Dedifferentiated amniotic fluid mesenchymal stem cell (primary cell): ENCODE measurements at regions not wholly inside any gene's neighbourhood (a gene's known extent, or its start where the extent isn't known, plus 50 kb on each side); places are given as distances from the start of the nearest gene placed in this dataset.

Experiments used
- DNase-seq: peaks from one replicate; pipeline ENCODE4 v3.0.0-alpha.2; 2016; ENCODE audit errors: extremely low spot score

DNA sequence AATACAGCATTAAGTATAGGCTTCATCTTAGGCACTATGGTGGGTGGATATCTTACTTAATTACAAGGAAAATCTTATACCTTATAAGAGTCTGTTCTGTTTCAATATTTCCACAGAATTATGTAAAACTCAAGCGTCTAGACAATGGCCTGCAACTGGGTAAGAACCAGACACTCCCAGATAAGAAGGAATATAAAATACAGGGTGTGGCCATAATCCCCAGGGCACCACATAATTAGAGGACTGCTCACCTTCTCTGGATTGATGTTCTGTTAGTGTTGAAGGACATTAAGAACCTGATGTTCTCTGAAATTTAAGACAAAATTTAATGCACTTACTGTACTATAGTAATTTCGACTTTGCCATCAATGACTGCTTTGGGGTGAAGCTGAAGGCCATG lies 198.2 kb upstream of the ARSJ start:
- no peak for DNase-seq

DNA sequence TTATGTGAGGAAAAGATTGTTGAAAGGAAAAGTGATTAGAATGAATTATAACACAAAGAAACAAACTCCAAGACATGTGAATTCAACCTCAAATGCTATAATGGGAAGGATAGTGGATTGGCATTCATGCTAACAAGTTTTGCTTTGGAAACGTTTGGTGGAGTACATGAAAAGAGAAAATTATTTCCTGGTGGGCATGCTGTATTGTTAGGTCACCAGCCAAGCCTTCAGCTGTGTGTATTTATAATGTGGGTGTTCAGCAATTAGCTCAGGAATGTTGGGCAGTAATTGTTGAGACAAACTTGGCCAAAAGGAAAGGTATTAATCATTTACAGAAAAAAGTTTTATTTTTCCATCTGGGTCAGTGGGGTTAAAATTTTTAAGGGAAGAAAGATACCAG lies 198.9 kb upstream of the ARSJ start:
- no peak for DNase-seq

DNA sequence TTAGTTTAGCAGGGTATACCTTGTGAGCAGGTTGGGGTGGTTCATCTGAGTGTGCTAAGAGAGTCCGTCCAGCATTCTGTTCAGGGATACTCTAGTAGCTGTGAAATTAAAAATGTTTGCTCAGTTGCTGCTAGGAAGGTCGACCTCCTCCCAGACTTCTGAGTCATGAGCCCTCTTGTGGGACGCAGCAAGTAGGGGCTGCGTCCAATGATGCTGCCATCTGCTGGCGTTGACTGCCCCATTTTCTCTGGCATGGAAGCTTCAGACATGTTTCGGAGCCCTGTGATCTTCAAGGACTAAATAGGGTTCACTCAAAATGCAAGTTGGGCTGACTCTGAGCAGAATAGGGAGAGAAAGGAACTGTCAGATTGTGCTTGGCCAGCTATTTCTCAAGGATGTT lies 201.0 kb upstream of the ARSJ start:
- peak; percentile 75 for DNase-seq

DNA sequence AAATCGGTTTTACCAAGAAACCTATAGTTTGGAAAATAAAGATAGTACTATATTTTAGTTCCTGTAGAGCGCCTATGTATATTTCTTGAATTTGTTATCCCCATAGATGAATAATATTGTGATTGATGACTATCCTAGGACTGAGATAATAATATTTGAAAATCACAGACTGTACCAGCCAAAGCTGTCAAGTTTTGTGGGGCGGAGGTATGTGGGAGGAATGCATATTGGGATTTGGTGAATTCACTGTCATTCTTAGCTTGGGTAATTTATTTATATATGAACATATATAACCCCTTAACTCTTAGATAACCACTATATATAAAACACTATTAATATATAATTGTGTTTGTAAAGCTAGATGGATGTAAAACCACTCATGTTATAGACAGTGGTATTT lies 205.5 kb upstream of the ARSJ start:
- DNase-seq = no peak

DNA sequence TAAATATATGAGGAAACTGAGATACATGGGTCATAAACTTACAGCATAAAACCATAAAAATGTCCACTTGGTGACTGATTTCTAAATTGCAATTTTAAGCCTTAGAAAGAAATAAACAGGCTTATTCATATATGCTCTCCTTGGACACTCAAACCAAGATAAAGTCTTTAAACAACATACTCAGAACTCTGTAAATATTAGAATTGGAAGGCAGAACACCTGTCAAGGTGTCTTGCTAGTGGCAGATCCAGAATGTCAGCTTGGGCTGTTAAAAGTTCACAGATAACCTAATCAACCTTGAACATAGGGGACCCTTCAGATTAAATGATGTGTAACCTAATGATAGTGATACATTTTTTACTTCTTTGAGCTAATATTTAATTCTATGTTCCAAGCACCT lies 208.1 kb upstream of the ARSJ start:
- DNase-seq = no peak

DNA sequence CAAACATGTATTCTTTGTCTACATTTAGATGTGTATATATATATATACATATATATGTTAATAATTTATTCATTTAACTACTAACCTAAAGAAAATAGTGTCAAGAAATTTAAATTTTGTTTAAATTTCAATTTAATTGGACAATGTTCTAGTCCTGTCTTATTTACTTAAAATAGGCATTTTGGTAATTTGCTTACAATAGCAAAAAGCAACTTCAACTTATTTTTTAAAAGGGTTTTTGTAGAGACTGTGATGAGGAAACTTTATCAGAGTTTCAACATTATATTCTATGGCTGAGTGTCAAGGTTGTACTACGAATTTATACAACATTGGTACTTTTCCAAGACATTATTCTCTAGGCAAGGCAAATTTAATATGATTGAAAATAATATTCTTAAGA lies 212.0 kb upstream of the ARSJ start:
- no peak for DNase-seq

DNA sequence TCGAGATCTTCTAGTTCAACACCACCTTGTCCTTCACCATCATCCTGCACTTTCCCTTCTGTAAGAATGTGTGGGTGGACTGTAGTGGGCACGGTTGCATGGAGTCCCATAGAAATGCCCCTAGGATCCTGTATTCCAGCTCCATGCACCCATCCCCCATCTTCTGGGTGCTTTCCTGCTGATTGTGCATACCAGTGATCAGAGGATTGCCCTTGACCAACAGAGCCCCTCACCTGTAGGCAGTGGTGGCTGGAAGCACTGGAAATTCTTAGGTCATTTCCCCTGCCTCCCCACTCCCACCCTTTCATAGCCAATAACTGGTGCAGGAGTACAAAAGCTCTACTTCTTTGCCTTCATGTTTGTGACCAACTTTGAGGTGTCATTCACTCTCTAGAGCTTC lies 213.4 kb upstream of the ARSJ start:
- no peak for DNase-seq

DNA sequence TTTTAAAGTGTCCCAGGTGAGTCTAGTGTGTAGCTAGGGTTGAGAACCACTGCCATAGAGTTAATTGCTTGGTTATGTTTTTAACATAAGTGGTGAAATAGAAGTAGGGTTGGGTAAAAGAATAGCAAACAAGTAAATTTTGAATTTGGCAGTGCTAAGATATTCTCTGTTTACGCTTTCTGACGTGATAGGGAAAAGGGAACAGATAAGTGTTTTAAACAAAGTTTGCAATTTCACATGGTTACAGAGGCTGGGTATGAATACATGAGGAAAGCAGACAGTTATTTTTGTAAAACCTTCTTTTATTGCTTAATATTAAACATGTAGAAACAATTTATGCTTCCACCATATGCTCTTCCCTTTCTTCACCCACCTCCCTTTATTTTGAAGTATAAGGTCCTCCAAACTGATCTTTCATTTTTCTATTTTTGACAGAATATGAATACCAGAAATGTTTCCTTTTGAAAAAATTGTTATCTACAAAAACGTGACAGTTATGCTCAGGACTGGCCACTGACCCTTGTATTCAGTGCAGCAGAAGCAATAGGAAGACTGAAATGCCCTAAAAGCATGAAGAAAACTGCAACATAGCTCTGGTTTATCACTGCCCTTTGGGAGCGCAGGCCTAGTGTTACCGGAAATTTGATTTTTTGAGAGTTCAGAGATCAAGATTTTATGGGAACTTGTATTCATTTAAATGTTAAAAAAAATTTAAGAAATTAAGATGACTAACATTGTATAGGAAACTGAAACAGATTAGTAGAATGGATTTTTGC lies 214.4 kb upstream of the ARSJ start:
- no peak for DNase-seq

DNA sequence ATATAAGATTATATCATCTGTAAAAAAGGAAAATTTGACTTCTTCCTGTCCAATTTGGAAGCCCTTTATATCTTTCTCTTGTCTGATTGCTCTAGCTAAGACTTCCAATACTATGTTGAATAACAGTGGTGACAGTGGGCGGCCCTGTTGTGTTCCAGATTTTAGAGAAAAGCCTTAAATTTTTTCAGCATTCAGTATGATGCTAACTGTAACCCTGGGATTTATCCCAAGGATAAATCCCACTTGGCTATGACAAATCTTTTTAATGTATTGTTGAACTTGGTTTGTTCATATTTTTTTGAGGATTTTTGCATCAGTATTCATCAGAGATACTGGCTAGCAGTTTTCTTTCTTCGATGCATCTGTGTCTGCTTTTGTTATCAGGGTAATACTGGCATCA lies 217.2 kb upstream of the ARSJ start:
- no peak for DNase-seq

DNA sequence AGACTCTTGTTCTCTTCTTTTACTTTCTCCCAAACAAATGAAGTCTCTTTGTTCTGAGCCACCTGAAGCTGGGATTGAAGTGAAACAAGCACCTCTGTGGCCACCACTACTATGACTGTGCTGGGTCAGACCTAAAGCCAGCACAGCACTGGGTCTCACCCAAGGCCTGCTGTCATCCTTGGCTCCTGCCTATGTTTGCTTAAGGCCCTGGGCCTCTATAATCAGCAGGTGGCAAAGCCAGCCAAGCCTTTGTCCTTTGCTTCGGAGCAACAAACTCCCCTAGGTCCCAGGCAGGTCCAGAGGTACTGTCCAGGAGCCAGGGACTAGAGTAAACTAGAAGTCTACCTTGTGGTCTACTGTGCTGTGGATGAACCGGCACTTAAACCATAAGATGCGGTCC lies 220.6 kb upstream of the ARSJ start:
- no peak for DNase-seq

DNA sequence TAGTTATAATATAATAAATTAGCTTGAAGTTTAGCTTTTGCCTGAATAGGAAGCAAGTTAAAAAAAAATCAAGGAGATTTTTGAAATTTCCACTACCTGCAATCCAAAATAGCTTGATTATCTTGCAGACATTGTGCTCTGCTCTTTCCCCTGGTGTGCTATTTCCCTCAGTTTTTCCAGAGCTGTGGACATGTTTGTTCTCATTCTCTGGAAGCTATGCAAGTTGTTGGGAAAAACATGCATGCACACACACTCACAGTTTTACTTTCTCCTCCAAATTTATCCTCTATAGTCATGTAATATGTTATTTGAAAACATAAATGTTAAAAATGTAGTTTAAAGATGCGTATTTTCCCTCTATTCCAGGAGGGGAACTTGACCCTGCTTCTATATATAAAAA lies 225.8 kb upstream of the ARSJ start:
- DNase-seq = no peak

DNA sequence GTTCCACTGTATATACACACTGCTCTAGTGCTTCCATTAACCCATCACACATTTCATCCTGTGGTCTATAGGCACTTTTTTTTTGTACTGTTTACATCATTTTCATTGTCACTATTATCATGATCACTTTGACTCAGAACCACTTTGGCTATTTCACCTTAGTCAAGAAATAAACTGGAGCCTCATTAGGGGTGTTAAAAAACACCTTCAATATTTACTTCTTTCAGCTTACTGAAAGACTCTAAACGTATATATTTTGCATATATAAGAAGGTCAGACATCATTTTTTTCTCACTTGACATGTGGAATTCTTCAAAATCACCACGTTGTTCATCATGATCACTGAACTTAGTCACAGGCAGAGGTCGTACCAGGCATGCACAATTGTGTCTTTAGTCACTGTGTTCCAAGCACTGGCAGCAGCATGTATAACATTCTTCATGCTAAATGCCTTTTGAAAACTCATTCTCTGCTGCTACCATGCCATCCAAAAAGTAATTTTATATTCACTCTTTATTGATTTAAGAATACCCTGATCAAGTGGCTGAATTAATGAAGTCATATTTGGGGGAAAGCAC lies 229.2 kb upstream of the ARSJ start:
- DNase-seq = peak; percentile 52

DNA sequence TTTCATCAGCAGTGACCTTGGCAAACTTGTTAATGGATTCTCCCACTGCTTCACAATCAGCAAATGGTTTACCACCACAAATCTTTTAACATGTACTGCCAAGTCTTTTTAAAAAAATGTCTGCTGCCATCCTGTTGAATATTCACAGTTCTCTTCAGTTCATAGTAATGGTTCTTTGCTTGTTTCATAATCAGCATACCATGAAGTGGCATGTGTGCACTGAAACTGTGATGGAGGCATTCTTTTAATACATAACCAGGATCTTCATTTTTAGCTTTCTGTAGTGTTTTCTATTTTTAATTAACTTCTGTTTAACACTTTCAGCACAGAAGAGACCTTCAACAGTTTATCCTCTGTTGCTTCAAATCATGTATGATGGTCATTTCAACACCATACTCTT lies 230.1 kb upstream of the ARSJ start:
- DNase-seq = no peak

DNA sequence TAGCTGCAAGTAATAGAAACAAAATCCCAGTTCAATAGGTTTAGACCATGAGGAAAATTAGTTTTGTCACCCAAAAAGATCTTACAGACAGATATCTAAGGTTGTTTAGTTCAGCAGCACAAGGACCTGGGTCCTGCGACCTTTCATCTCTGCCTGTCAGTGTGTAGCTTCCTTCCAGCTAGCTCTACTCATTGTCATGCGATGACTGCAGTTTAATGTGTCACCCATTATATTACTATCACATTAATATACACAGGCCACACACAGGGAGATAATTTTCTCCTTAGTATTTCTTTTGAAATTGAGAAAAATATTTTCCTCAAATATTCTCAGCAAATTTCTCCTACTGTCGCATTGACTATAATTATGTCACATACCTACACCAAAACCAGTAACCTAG lies 232.1 kb upstream of the ARSJ start:
- DNase-seq = no peak

DNA sequence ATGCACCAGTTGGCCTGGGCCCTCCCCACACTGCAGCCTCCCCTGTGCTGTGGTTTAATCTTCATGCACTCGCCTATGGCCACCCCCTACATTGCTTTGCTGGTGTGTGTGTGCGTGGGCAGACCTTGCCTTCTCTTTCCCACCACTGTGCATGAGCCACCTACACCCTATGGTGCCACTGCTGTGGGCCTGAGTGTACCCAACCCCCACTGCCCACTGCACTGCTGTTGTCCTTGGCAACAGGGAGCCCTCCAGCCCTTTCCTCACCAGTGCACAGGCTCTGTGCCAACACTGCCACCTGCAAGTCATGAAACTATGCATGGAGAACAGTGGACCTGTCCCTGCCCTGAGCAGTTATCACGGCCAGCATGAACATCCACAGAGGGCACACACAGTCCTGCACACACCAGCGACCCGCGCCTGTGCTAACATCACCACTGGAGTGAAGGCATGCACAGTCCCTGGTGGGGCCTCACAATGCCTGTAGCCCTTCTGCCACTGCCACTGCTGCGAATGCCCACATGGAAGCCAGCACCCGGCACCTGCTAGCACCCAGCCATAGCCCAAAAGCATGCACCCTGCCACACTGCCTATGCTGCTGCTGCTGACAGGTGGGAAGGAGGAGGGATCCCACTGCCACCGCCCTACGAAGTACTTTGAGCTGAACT lies 237.8 kb upstream of the ARSJ start:
- DNase-seq = no peak

DNA sequence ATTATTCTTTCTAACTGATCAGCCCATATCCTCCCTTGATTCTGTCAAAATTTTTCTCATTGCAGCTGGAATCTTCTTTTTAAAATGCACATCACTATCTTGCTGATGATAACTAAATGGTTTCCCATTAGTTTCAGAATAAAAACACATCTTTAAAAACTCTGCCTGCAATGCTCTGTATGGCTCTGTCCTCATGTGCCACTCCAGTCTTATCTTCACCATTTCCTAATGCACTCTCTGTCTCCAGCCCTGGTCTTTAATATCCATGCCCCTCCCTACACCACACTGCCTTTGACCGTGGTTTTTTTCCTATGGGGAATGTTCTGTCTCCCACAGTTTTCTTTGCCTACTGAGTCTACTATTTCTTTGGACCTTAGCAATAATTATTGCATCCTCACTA lies 244.1 kb upstream of the ARSJ start:
- DNase-seq = no peak

DNA sequence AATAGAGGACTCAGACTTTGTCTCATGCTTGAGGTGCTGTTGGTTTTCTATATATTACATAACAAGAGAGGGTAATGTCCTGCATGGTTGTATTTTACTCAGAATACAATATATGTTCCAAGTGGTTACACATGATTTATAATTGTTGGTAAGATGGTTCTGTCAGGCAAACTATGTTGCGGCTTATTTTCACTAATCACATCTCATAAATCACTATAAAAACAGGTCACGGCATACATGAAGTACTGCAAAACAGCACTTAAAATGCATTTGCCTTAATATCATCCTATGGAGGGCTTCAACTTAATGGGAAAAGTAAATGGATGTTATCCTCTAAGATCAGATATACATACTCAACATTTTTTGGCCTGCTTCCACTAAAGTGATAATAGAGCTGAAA lies 246.0 kb upstream of the ARSJ start:
- no peak for DNase-seq

DNA sequence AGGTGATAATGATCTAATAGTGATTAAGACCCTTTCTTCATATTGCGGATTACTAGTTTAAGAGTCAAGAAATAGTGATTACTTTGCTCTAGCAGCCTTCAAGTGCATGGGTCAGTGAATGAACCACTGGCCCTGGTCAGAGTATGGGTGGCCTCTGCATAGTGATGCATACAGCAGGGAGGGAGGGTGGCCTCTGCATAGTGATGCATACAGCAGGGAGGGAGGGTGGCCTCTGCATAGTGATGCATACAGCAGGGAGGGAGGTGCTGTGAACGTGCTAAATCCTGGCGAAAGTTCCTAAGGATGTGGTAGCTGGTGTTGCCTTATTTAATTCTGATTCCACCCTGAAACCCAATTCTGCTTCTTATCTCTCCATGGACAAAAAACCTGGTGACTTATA lies 246.7 kb upstream of the ARSJ start:
- no peak for DNase-seq

DNA sequence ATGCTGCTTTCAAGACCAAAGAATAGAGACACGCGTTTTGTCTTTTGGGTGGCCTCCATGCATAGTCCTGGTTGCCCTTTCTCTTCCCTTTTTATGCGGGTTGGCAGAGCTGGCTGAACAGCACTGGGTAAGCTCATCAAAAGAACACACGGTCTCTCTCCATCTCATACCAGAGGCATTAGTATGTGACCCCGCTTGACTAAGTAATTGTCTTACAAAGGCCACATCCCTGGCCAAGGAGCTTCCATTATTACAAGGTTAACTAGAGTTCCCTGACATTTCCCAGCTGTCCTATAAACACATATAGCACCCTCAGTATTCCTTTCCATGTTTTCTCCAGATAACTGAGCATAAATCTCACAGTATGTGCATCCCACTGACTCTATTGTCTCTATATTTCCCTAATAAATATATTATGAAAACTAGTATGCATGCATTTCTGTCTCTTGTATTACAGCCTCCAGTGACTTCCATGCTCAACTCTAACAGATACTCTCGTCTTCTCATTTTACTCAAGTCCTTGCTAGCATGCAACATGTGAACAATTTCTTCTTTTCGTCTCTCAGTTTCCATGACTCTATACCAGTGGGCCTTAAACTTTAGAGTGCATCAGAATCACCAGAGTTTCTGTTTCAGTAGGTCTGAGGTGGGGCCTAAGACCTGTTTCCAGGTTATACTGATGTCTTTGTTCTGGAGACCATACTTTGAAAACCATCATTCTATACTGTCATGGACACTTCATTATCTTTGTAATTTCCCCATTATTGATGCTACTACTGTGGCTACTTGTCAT lies 247.7 kb upstream of the ARSJ start:
- DNase-seq = no peak

DNA sequence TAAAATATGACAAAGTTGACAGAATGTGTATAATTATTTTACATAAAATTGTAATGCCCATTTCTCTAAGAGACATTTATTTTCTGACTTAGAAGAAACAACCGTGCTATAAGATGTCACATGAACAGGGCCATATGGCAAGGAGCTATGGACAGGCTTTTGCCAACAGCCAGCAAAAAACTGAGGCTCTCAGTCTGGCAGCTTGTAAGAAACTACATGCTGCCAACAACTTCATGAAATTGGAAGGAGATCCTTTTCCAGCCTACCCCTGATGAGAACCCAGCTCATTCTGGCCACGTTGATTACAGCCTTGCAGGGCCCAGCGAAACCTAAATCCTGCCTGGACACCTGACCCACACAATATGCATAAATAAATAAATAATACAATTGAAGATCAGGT lies 250.3 kb upstream of the ARSJ start:
- no peak for DNase-seq

DNA sequence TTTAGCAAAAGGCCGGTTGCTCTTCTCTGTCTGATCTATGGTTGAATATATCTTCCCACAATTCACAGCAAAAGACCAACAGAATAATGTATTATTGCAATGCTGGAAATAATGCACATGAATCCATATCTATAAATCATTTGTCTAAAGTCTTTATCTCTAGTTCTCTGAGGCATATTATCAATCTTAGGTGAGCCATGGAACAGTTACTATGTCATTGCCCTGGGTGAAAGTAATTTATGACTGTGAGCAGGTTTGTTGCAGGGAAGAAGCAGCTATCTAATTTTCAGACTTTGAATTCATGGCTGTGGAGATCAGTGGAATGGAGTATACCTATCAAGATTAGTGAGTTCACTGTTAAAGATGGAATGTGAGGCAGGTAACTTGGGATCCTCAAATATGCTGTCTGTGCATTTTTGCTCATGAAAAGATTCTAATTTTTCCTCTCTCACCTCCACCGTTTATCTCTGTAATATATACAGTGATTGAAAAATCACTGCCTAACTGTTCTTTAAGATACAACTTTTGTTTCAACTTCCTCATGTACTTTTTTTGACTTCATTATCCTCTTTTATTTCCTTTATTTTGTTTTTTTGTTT lies 256.8 kb upstream of the ARSJ start:
- no peak for DNase-seq

DNA sequence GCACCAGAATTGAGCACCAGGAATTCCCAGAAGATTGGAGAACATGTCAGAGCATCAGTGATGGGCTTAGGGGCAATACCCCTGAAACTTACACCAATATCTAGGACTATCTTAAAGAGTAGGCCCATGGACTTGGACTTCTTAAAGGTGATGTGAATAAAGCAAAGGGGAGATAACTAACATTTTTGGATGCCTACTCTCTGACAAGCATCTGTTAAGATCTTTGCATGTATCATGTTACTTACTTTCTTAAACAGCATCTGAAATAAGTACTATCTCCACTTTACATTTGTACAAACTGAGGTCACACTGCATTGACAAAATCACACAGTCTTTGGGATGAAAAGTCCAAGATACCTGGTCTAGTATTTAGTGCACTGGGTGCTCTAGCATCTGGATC lies 258.6 kb upstream of the ARSJ start:
- no peak for DNase-seq
